HUES48 (cell line): ENCODE measurements at regions not wholly inside any gene's neighbourhood (a gene's known extent, or its start where the extent isn't known, plus 50 kb on each side); places are given as distances from the start of the nearest gene placed in this dataset.
"Not testable (repeated sequence)": the region's sequence is repeated elsewhere in the genome, so short reads cannot be mapped to it uniquely, and the experiment has no call there.

Experiments
- H3K27ac ChIP-seq: one replicate; pipeline ENCODE4 v1.7.0; 2013; ENCODE audit warnings: low read depth, low read length, inconsistent platforms
- H3K27me3 ChIP-seq: 2 replicates; pipeline ENCODE4 v1.6.1; 2013; ENCODE audit warnings: mild to moderate bottlenecking, low read length; ENCODE audit not compliant: control insufficient read depth, insufficient read depth
- H3K36me3 ChIP-seq: 2 replicates; pipeline ENCODE4 v1.6.1; 2013; ENCODE audit warnings: low read length; ENCODE audit not compliant: control insufficient read depth, insufficient read depth
- H3K4me1 ChIP-seq: 2 replicates; pipeline ENCODE4 v1.6.1; 2013; ENCODE audit warnings: mild to moderate bottlenecking, low read length; ENCODE audit not compliant: control insufficient read depth, insufficient read depth
- H3K4me3 ChIP-seq: 2 replicates; pipeline ENCODE4 v1.5.1; 2013; ENCODE audit warnings: mild to moderate bottlenecking, low read depth, low read length
- H3K9ac ChIP-seq: 2 replicates; pipeline ENCODE4 v1.6.1; 2013; ENCODE audit warnings: mild to moderate bottlenecking, low read depth, low read length, moderate library complexity
- H3K9me3 ChIP-seq: 2 replicates; pipeline ENCODE4 v1.6.1; 2013; ENCODE audit warnings: low read length; ENCODE audit not compliant: control insufficient read depth, insufficient read depth

- H3K9me3 ChIP-seq, H3K27me3 ChIP-seq, H3K4me3 ChIP-seq, H3K9ac ChIP-seq, H3K27ac ChIP-seq, H3K36me3 ChIP-seq, H3K4me1 ChIP-seq: not testable (repeated sequence)
Observed at GRCh38 chr2:194511070-194511469, 1146.0 kb upstream of the SLC39A10 start.

GRCh38 chr2:194504876-194505275 is 1152.2 kb upstream of the SLC39A10 start:
- not testable (repeated sequence) for H3K4me3 ChIP-seq, H3K9ac ChIP-seq, H3K36me3 ChIP-seq, H3K9me3 ChIP-seq, H3K27ac ChIP-seq, H3K27me3 ChIP-seq, H3K4me1 ChIP-seq

- H3K9ac ChIP-seq = no peak overlapping the region
- no peaks in the 10 kb centered on the region for H3K4me1 ChIP-seq
Observed at GRCh38 chr2:194495046-194495445, 1162.0 kb upstream of the SLC39A10 start.

GRCh38 chr2:194494401-194494800 is 1162.6 kb upstream of the SLC39A10 start:
- H3K27ac ChIP-seq = no peak overlapping the region
- H3K9ac ChIP-seq = no peak overlapping the region
- no peaks in the 10 kb centered on the region for H3K27me3 ChIP-seq
- H3K9me3 ChIP-seq = no peaks in the 10 kb centered on the region
- no peaks in the 10 kb centered on the region for H3K36me3 ChIP-seq
- H3K4me1 ChIP-seq = no peaks in the 10 kb centered on the region
- H3K4me3 ChIP-seq = no peak overlapping the region

More at GRCh38 chr2:194495046-194495445, 1162.0 kb upstream of the SLC39A10 start:
- H3K27me3 ChIP-seq = no peaks in the 10 kb centered on the region
- H3K9me3 ChIP-seq = no peaks in the 10 kb centered on the region
- H3K27ac ChIP-seq = no peak overlapping the region
- no peak overlapping the region for H3K4me3 ChIP-seq
- H3K36me3 ChIP-seq = no peaks in the 10 kb centered on the region

GRCh38 chr2:194491409-194492115 is 1165.5 kb upstream of the SLC39A10 start:
- Histone ChIP-seq H3K27me3 (no peaks in the 10 kb centered on the region), H3K27ac (no peak overlapping the region), H3K9me3 (no peaks in the 10 kb centered on the region)

GRCh38 chr2:194486326-194486725 is 1170.7 kb upstream of the SLC39A10 start:
- no peak overlapping the region for H3K9ac ChIP-seq
- no peaks in the 10 kb centered on the region for H3K36me3 ChIP-seq
- no peak overlapping the region for H3K27ac ChIP-seq
- H3K27me3 ChIP-seq = no peaks in the 10 kb centered on the region
- no peaks in the 10 kb centered on the region for H3K9me3 ChIP-seq
- no peak overlapping the region for H3K4me3 ChIP-seq
- no peaks in the 10 kb centered on the region for H3K4me1 ChIP-seq

More at GRCh38 chr2:194491409-194492115, 1165.5 kb upstream of the SLC39A10 start:
- H3K9ac ChIP-seq = no peak overlapping the region
- no peak overlapping the region for H3K4me3 ChIP-seq
- no peaks in the 10 kb centered on the region for H3K4me1 ChIP-seq
- no peaks in the 10 kb centered on the region for H3K36me3 ChIP-seq

GRCh38 chr2:194483041-194483440 is 1174.0 kb upstream of the SLC39A10 start:
- H3K4me3 ChIP-seq = no peak overlapping the region
- no peaks in the 10 kb centered on the region for H3K9me3 ChIP-seq
- no peaks in the 10 kb centered on the region for H3K27me3 ChIP-seq

GRCh38 chr2:194465641-194466040 is 1191.4 kb upstream of the SLC39A10 start:
- Histone ChIP-seq H3K4me3 (no peak overlapping the region), H3K4me1 (no peaks in the 10 kb centered on the region), H3K9ac (no peak overlapping the region), H3K36me3 (no peaks in the 10 kb centered on the region), H3K27me3 (no peaks in the 10 kb centered on the region), H3K27ac (no peak overlapping the region), H3K9me3 (no peaks in the 10 kb centered on the region)

More at GRCh38 chr2:194483041-194483440, 1174.0 kb upstream of the SLC39A10 start:
- Histone ChIP-seq H3K9ac (no peak overlapping the region), H3K4me1 (no peaks in the 10 kb centered on the region), H3K27ac (no peak overlapping the region), H3K36me3 (no peaks in the 10 kb centered on the region)

- H3K9me3 ChIP-seq = no peaks in the 10 kb centered on the region
- no peak overlapping the region for H3K27ac ChIP-seq
Observed at GRCh38 chr2:194464964-194465638, 1191.9 kb upstream of the SLC39A10 start.

GRCh38 chr2:194462883-194463282 is 1194.1 kb upstream of the SLC39A10 start:
- not testable (repeated sequence) for H3K27ac ChIP-seq, H3K27me3 ChIP-seq, H3K4me3 ChIP-seq, H3K4me1 ChIP-seq, H3K9ac ChIP-seq, H3K9me3 ChIP-seq, H3K36me3 ChIP-seq

More at GRCh38 chr2:194464964-194465638, 1191.9 kb upstream of the SLC39A10 start:
- H3K27me3 ChIP-seq = no peaks in the 10 kb centered on the region
- H3K36me3 ChIP-seq = no peaks in the 10 kb centered on the region
- H3K4me1 ChIP-seq = no peaks in the 10 kb centered on the region
- H3K9ac ChIP-seq = no peak overlapping the region
- no peak overlapping the region for H3K4me3 ChIP-seq

GRCh38 chr2:194455358-194455757 is 1201.7 kb upstream of the SLC39A10 start:
- no peaks in the 10 kb centered on the region for H3K9me3 ChIP-seq
- H3K4me3 ChIP-seq = no peak overlapping the region
- H3K27me3 ChIP-seq = no peaks in the 10 kb centered on the region
- no peaks in the 10 kb centered on the region for H3K36me3 ChIP-seq
- no peak overlapping the region for H3K9ac ChIP-seq
- H3K27ac ChIP-seq = no peak overlapping the region
- no peaks in the 10 kb centered on the region for H3K4me1 ChIP-seq
